GM19468 (cell line): ENCODE measurements at regions not wholly inside any gene's neighbourhood (a gene's known extent, or its start where the extent isn't known, plus 50 kb on each side); places are given as distances from the start of the nearest gene placed in this dataset.
A peak's percentile ranks its signal among the peaks of the same experiment; 100 is the strongest.
"Not testable (repeated sequence)": the region's sequence is repeated elsewhere in the genome, so short reads cannot be mapped to it uniquely, and the experiment has no call there.

Experiments
- ATAC-seq: cut with Tn5 transposase; IDR thresholded peaks from one replicate; pipeline ENCODE4 v1.9.1; 2021; ENCODE audit warnings: mild to moderate bottlenecking, moderate library complexity, moderate number of reproducible peaks; ENCODE audit not compliant: unreplicated experiment; ENCODE audit errors: extremely low read depth

- no peak for ATAC-seq
Observed at GRCh38 chr6:139474145-139475108, 100.0 kb upstream of the CITED2 start.

DNA sequence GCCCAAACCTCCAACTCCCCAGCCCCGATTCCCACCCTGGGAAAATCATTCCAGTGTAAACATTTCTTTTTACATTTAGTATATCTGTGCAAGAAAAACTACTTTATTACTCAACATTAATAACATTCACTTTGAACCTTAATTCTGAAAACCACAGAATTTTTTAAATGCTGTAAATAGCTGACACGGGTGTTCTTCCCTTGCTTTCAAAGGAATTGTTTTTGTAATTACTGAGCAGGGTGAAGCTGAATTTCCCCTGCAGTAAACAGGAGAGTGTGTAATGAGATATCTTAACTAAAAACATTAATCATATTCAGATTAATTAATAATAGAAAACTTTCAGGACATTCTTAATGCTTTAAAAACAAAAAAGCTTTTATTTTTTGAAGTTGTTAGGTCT, 99.3 kb upstream of the CITED2 start:
- no peak for ATAC-seq

GRCh38 chr6:139473231-139473701, 98.8 kb upstream of the CITED2 start:
- ATAC-seq: no peak

DNA sequence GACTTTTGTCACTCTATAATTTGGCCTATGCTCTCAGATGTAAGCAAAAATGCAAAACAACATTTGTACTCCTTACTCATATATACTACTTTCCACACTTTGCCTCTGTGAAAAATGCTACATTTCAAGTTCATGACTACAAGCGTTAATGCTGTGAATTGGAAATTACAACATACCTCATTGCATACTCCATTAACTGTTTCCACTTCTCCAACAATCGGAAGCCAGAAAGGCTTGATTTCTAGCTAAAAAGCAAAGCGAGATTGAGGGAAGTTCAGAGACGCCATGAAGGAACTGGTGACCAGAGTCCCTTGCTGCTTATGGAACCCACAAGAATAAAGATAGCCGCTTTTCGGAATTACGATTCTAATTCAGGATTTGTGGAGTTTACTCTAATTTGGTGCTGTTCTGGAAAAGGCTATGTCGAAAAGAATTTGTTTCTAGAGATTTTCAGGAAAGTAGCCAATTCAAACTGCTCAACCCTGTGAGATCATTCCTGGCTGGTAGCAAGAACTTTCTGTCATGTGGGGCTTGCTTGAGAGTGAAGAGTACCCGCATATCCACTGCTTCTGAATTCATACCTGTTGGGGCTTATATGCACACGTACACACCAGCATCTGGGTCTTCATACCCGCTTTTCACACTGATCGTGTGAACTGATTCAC, 98.0 kb upstream of the CITED2 start:
- no peak for ATAC-seq

GRCh38 chr6:139470997-139471396, 96.5 kb upstream of the CITED2 start:
- ATAC-seq: no peak

GRCh38 chr6:139468178-139468819, 93.9 kb upstream of the CITED2 start:
- ATAC-seq: no peak

- no peak for ATAC-seq
Observed at GRCh38 chr6:139457476-139457875, 83.0 kb upstream of the CITED2 start.

DNA sequence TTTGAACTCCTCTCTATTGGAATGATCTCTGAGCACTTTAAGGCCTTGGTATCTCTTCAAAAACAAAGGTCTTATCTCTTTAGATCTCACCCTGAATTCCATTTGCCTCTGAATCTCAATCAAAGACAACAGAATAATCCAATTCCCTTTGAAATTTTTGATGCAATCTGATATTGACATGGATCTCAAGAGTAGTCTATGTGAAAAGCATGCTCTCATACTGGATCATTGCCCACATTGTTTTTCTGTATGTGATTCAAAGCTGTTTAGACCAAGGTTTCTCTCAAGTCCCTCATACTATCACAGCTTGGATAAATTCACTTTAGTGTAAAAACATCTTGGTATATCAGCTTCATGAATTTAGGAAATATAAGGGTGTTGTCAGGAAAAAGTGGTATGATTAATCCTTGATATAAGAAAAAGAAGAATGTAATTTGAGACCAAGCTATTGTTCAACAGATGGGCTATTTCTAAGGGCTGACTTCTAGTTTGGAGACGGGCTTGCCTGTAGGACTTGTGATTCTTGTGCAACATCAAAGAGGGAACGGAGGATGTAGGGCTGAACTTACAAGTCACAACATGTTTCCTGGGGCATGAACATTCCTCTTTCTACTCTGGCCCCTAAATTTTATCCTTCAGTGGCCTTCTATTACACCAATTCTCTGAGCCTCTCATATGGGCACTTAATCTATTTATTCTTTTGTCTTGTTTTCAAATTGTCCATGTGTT, 77.9 kb upstream of the CITED2 start:
- ATAC-seq: no peak

GRCh38 chr6:139449611-139450000, 75.2 kb upstream of the CITED2 start:
- no peak for ATAC-seq

DNA sequence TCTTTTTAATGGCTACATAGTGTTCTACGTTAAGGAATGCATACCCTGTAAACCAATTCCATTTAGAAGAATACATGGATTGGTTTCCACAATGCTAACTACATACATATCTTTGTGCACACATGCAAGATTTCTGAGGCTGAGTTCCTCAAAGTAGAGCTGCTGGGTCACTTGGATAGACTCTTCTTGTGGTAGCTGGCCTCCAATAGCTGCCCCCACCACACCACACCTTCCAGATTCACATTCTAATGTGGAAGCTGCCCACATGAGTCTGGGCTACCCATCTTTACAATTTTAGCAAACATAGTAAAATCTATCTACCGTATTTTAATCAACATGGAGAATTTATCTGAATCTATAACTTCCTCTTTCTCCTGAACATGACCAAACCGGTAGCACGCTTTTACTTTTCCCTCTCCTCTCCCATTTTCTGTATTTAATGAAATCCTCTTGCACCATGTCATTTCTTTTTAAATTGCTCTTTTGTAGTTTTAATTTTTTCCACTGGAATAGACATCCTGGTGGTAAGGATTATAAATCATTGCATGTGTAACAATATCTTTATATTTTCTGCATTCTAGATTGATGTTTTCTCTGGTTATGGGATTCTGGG, 74.7 kb upstream of the CITED2 start:
- ATAC-seq: no peak

- peak; percentile 87 for ATAC-seq
Observed at GRCh38 chr6:139448051-139448649, 73.7 kb upstream of the CITED2 start.

GRCh38 chr6:139447656-139447975, 73.2 kb upstream of the CITED2 start:
- ATAC-seq: no peak

GRCh38 chr6:139446768-139447655, 72.6 kb upstream of the CITED2 start:
- no peak for ATAC-seq

DNA sequence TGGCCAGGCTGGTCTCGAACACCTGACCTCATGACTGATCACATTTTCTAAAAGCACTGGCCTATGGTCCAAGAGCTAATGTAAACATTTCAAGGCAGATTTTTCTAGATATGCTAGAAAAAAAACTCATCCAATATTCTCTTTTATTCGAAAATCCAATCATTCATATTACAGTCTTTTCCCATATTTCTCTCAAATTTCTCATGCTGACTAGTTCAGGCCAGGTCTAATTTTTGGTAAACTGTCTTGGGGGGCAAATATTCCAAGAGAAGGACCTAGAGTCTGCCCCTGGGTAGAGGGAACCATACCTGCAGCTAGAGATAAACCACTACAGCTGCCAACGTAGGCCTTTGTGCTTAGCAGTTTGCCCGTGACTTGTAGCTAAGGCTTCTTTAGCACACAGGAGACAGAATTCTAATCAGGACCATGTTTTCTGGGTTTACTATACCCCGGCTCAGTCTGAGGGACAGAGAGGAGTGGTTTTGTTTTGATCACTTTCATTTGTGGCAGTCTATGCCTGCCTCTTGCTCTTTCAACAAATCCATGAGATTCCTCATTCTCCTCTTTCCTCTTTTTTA, 71.8 kb upstream of the CITED2 start:
- no peak for ATAC-seq

- not testable (repeated sequence) for ATAC-seq
Observed at GRCh38 chr6:139444273-139444787, 69.9 kb upstream of the CITED2 start.

DNA sequence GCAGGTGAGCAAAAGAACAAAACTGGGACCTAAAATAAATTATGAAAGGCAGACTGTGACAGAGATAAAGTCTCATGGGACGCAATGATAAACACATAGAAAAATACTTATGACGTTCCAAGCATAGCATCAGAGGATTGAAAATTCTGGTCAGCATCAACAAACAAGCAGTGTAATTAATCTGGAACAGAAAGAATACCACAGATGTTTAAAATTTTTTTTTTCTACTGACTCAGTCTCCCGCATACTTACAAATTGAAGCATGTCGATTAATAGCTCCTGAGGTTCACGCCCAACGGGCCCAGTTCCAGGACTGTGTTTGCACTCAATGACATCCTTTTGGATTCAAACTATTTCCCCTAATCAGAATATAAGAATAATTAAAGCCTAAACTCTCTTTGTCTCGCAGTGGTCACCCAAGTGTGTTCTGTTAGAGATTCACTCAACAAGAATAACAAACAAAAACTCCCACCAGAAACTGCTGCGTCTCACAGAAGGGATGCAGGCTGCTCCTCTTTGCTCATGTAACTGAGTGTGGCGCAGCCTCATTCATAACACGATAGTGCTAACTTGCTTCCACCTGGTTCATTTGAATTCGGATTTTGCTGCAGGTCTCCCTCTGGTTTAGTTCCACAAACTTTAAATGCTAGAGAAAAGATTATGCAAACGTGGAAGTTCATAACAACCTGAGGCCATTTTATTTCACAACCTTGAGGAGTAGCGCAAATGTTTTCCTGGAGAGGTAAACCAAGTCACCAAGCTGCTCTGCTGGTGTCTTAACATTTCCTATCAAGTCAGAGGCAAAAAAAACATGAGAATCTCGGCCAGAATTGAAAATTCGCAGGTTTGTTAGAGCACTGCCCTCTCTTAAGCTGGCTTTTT, 69.0 kb upstream of the CITED2 start:
- ATAC-seq: no peak

DNA sequence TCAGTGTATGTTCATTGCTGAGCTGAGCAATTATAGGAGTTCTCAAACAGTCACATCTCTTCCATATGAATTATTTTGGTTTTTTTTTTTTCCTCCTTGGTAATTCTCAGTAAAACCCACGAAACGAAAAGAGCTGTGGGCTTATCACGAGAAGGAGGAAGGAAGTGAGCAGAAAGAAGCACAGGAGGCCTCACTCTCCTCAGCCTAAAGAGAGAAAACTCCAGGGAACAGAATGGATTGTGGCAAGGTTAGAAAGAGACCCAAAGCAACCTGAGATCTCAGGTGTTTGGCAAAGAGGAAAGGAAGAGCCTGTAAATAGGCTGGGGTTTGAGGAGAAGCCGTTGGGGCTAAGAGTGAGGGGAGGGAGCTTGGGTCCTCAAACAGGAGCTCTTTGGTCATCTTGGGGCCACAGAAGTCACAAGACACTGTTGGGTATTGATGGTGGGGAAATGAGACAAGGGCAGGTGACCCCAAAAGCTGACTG, 67.8 kb upstream of the CITED2 start:
- ATAC-seq: no peak
